NCI-H446 treated with DMSO at 0.1 percent for 48 hours (cell line): ENCODE measurements at regions not wholly inside any gene's neighbourhood (a gene's known extent, or its start where the extent isn't known, plus 50 kb on each side); places are given as distances from the start of the nearest gene placed in this dataset.
"Not testable (repeated sequence)": the region's sequence is repeated elsewhere in the genome, so short reads cannot be mapped to it uniquely, and the experiment has no call there.

ENCODE experiments used
- DNase-seq: peaks from one replicate; lab custom pipeline; 2025; lab: John Stamatoyannopoulos, UW

DNA sequence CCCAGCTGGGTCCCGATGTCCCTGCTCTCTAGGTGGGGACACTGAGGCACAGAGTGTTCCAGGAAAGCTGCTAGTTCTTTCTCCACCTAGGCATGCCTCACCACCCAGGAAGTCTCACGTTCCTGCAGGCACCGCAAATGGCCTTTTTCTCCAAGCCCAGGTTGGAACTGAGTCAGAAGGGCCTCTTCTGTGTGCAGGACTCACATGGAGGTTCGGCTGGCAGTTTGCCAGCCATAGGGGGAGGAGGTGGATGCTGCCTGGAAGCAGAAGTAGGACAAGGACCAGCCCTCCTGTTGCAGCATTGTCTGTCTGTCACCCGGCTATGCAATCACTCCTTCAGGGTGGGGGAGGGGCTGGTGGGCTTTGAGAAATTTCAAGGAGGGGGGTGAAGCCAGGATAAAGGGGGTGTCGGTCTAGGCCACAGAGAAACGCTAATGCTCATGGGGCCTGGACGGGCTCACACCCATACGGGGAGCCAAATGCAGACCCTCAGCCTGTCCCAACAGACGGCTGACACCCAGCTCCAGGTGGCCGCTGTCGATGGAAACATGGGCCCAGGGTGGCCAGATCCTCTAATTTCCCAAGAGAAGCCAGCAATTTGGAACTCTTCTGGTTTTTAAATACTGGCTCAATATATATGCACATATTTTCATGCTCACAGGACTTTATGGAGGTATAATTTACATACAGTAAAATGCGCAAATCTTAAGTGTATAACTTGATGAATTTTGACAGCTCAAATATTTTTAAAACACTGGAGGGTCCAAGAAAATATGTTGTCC lies 120.5 kb downstream of the PHETA1 start:
- no peak for DNase-seq

DNA sequence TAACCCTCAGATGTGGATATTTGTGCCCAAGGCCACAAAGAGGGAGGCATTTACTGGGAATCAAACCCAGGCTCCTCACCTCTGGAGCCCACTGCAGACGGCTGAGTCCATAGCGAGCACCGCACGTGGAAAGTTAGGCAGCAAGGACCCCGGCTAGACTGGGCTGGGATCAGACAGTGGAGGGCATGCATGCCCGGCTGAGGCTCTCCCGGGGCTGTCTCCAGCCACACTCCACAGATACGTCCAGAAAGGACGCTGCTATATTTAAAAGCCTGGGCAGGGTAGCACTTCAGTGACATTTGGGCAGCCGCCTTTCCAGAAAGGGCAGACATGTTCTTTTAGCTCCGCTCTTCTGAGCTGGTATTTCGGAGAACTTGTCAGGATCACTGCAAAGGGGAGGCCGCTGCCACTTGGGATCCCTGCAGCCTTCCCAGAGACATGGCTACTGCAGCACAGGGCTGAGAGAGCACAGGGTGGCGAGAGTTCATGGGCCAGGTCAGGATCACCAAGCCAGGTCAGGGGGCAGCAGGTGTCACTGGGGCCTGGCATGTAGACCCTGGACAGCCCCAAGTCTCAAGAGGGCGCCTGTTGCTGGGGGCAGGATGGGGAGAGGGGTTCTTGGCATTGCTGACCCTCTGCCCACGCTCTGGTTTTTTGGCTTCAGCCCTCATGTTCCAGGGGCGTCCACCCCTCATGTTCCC lies 121.7 kb downstream of the PHETA1 start:
- no peak for DNase-seq

DNA sequence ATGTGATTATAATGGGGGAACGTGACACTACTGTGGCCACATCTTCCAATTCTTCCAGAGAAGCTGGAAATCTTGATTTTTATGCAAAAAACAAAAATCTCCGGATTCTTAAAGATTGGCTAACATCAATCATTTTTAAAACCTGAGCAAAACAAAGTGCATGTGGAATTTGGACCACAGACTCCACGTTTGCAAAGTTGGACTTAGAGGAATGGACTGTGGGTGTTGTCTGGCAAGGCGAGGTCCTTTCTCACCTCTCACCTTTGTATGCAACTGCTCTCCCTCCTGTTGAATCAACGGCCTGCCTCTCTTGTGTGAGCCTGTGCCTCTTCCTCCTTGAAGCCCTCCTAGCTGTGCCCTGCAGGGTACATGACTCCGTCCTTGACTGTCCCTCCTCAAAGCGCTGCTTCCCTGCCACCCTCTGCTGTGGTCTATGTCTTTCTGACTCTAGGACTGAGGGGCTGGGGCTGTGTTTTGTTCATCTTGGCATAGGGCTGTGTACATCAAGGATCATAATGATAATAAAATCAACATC lies 122.4 kb downstream of the PHETA1 start:
- DNase-seq: no peak

DNA sequence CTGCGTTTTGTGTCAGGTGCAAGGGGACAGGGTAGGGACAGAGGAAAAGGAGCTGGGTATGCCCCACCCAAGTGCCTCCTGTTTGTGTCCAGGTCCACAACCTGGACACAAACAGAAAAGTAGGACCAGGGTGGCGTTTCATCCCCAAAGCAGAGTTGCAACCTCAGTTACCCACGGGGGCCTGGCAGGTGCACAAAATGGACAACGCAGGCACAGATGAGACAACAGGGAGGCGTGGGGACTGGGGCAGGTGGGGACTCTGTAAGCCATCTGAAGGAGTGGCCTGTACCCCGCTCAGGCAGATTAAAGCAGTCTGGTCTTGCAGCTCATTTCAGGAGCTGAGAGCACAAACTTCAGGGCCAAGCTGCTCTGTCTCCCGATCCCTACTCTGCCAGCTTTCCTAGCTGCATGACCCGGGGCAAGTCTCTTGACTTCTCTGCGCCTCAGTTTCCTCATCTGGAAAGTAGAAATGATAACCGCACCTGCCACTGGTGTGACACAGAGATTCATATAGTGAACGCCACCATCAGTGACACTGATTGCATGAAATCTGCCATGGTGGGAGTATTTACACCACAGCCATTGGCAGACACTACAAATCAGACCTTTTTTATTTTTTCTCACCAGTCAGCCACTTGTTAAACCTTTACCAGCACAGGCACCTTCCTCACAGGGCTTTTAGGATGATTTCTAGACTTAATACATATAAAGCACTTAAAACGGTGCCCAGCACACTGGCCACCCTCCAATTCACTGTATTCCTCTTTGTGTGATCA lies 123.0 kb downstream of the PHETA1 start:
- DNase-seq: no peak

DNA sequence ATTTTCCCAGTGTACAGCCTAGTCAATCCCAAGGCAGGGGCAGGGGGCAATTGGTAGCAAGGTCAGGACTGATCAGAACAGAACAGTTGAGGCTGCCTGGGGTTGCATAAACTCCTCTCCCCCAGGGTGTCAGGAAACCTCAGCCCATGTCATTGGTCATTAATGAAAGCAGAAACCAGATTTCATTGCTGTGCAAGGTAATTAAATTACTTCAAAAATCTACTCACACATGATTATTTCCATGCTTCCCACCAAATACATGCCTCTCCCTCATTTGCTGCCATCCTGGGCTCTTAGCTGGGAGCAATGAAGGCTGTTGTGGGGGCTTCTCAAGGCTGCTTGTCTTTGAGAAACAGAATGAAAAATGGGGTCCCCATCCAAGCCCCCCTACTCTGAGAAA lies 124.2 kb downstream of the PHETA1 start:
- DNase-seq: no peak

GRCh38 chr12:111242817-111243216 lies 126.1 kb downstream of the PHETA1 start:
- DNase-seq: not testable (repeated sequence)

DNA sequence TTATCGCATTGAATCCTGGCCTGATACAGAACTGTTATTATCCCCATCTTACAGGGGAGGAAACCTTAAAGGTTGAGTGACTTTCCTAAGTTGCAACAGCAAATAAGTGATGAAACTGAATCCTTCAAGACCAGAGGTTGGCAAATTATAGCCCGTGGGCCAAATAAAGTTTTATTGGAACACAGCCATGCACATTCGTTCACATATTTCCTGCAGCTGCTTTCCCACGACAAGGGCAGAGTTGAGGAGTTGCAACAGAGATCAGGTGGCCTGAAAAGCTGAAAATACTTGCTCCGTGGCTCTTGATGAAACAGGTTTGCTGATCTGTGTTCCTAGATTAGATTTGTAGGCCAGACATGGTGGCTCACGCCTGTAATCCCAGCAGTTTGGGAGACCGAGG lies 126.7 kb downstream of the PHETA1 start:
- no peak for DNase-seq

DNA sequence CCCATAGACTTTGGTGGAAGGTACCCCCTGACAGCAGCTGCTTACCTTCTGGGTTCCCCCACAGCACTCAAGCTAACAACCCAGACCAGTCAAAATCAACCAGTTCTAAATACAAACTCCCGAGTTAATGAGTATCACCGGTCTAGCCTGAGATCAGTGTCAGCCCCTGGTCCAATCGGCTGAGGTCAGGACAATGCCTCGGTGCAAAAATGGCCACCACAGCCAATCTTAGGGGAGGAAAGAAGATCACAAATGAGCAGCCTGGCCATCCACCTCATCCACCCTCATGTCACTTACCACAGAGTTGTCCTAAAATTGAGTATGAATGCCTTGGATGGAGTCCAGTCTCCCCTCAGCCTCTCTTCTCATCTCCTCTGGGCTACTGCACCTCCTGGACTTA lies 128.5 kb downstream of the PHETA1 start:
- DNase-seq: no peak

DNA sequence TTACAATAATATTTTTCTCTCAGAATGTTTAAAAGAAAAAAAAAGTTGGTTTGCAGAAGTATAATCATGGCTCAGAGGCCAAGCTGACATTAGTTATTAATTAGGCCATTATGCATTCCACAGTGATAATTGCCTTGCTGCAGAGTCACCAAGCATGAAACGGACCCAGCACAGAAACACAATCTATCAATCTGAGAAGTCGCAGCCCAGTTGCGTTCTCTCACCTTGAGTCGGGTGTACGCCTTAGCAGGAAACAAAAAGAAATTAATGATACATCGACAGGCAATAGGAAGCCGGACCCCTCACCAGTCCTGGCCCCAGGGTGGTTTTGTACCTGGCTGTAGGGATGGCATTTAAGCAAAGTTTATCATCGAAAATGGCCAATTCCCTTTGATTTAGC lies 129.7 kb downstream of the PHETA1 start:
- DNase-seq: no peak

- no peak for DNase-seq
Observed at GRCh38 chr12:111238075-111238734, 130.7 kb downstream of the PHETA1 start.

GRCh38 chr12:111234491-111234890 lies 134.4 kb downstream of the PHETA1 start:
- DNase-seq: not testable (repeated sequence)

DNA sequence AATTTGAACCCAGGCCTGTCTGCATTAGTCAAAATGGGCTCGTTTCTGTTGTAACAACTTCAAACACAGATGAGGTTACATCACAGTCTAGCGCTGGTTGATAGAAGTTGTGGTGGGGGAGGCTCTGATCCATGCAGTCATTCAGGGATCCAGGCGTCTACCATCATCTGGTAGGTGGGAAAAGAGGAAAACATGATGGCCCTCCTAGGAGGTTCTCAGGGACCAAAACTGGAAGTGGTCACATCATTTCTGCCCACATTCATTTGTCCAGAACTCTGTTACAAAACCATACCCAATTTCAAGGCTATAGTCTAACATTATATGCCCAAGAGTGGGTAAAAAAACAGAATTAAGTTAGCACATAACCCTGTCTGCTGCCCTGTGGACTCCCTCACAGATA lies 135.1 kb downstream of the PHETA1 start:
- DNase-seq: no peak

DNA sequence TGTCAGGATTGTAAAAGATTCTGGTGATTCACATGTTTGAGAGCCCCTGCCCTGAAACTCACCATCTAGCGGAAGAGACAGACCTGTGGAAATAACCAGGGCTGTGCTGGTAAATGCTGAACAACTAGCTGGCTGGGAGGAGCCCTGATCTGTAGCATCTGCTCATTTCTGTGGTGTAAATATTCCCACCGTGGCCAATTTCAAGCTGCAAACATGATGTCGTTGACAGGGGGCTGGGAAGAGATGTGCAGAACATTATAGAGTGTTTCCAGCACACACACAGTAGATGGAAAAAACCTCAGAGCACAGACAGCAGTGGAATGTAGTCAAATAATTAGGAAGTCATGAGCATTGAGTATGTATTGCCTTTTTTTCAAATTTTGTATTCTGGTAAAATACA lies 138.2 kb downstream of the PHETA1 start:
- DNase-seq: no peak

DNA sequence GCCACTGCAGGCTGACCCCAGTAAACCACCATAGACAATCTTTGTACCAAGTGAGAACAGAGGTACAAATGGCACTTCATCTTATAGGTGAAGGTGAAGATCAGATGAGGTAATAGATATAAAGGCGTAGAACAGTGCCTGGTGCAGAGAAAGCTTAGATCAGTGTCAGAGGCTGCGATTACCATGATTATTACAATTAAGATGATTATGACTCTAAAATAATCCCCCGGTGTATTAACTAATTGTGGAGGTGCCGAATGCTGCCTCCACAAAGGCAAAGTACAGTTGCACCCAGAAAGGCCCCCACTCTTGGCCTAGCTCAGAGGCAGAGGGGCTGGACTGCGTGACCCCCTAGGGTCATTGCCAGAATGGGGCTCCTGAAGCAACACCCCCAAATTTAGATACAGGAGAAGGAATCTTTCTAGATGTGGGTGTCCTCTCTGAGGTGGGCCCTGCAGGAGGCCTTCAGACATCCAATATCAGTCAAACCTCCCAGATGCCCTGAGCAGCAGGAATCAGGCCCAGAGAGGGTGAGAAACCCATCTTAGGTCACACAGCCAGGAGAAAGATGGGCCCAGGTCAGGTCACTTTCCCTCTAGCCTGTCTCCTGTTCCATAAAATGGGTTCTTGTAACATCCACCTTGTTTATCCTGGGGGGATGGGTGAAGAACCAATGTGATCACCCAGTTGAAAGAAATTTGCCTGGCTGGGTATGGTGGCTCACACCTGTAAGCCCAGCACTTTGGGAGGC lies 139.8 kb downstream of the PHETA1 start:
- no peak for DNase-seq

DNA sequence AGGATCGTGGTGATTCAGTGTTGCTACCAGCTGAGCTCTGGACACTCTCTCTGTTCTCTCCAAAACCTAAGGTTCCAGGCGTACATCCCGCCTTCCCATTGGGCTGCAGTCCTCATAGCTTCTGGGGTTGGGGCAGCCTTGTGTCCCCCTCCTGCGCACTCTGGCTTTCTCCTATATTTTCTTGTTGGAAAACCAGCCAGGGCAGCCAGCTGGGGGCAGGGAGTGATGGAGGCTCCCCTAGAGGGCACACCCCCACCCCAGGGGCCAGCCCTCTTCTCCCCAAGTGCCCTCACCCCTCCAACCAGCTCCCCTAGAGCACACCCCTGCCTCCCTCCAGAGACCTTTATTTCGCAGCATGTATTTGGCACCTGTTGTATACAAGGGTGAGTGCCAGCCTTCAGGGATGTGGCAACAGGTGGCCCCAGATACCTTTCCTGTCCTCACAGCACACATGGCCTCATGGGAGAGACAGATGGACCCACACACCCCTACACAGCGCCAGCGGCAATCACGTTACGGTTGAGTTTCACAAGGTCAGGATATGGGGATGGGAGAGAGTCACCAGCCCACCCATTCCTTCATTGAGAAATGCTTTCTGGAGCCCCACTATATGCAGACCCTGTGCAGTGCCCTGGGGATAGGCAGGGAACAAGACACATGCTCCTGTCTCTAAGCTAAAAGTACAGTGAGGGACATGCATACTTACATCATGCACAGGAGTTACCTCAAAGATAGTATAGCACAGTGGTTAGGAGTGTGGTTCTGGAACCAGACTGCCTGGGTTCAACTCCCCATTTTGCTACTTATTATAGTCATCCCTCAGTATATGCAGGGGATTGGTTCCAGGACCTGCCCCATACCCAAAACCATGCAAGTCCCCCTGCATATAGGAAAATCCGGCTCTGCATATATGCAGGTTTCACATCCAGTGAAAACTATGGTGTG lies 141.1 kb downstream of the PHETA1 start:
- DNase-seq: no peak

- DNase-seq: no peak
Observed at GRCh38 chr12:111226680-111227079, 142.2 kb downstream of the PHETA1 start.

DNA sequence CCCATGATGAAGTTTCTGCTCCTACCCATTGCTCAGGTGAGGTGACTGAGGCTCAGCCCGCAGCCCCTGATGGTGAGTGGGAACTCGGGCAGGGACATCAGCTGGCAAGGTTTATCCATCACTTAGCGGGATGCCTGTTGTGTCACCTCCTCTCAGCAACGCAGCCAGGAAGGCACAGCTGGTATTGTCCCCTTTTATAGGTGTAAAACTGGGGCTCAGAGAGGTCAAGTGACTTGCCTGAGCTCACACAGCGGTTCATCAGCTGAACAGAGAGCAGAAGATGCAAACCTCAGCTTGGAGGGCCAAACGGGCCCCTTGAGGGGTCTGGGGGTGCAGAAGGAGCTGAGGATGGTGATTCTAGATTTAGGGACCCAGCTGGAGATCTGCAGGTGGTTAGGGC lies 143.6 kb downstream of the PHETA1 start:
- DNase-seq: no peak

GRCh38 chr12:111224186-111225066 lies 144.5 kb downstream of the PHETA1 start:
- DNase-seq: no peak

GRCh38 chr12:111222523-111222922 lies 146.4 kb downstream of the PHETA1 start:
- no peak for DNase-seq
